HG03342 (cell line): ENCODE measurements at regions not wholly inside any gene's neighbourhood (a gene's known extent, or its start where the extent isn't known, plus 50 kb on each side); places are given as distances from the start of the nearest gene placed in this dataset.

ENCODE experiments used
- ATAC-seq: cut with Tn5 transposase; IDR thresholded peaks from one replicate; pipeline ENCODE4 v1.9.1; 2021; ENCODE audit warnings: mild to moderate bottlenecking, moderate library complexity; ENCODE audit not compliant: unreplicated experiment

- ATAC-seq: no peak
Measured at GRCh38 chr5:24862117-24862516, 217.3 kb upstream of the CDH10 start.

- ATAC-seq: no peak
Measured at GRCh38 chr5:24855485-24855884, 210.7 kb upstream of the CDH10 start.

- no peak for ATAC-seq
Measured at GRCh38 chr5:24854850-24855249, 210.1 kb upstream of the CDH10 start.

- no peak for ATAC-seq
Measured at GRCh38 chr5:24854350-24854749, 209.6 kb upstream of the CDH10 start.

- no peak for ATAC-seq
Measured at GRCh38 chr5:24850926-24851486, 206.2 kb upstream of the CDH10 start.

GRCh38 chr5:24849210-24849609 is 204.4 kb upstream of the CDH10 start:
- ATAC-seq: no peak

- no peak for ATAC-seq
Measured at GRCh38 chr5:24831989-24832388, 187.2 kb upstream of the CDH10 start.

- no peak for ATAC-seq
Measured at GRCh38 chr5:24823625-24824024, 178.8 kb upstream of the CDH10 start.

GRCh38 chr5:24819841-24820240 is 175.1 kb upstream of the CDH10 start:
- no peak for ATAC-seq

GRCh38 chr5:24817966-24818365 is 173.2 kb upstream of the CDH10 start:
- ATAC-seq: no peak

GRCh38 chr5:24816206-24816605 is 171.4 kb upstream of the CDH10 start:
- no peak for ATAC-seq

- no peak for ATAC-seq
Measured at GRCh38 chr5:24805230-24805629, 160.5 kb upstream of the CDH10 start.

GRCh38 chr5:24804221-24804681 is 159.5 kb upstream of the CDH10 start:
- no peak for ATAC-seq

GRCh38 chr5:24791326-24791725 is 146.5 kb upstream of the CDH10 start:
- no peak for ATAC-seq

- no peak for ATAC-seq
Measured at GRCh38 chr5:24789611-24790351, 145.0 kb upstream of the CDH10 start.

- ATAC-seq: no peak
Measured at GRCh38 chr5:24788829-24789514, 144.2 kb upstream of the CDH10 start.

- ATAC-seq: no peak
Measured at GRCh38 chr5:24786108-24786507, 141.3 kb upstream of the CDH10 start.

GRCh38 chr5:24783596-24783995 is 138.8 kb upstream of the CDH10 start:
- no peak for ATAC-seq

- no peak for ATAC-seq
Measured at GRCh38 chr5:24777392-24777791, 132.6 kb upstream of the CDH10 start.

- ATAC-seq: no peak
Measured at GRCh38 chr5:24773261-24773660, 128.5 kb upstream of the CDH10 start.

GRCh38 chr5:24767086-24767485 is 122.3 kb upstream of the CDH10 start:
- ATAC-seq: no peak

GRCh38 chr5:24765219-24765618 is 120.4 kb upstream of the CDH10 start:
- no peak for ATAC-seq
